T47D (cell line): ENCODE measurements at regions not wholly inside any gene's neighbourhood (a gene's known extent, or its start where the extent isn't known, plus 50 kb on each side); places are given as distances from the start of the nearest gene placed in this dataset.
"Not testable (repeated sequence)": the region's sequence is repeated elsewhere in the genome, so short reads cannot be mapped to it uniquely, and the experiment has no call there.

Source experiments
- DNase-seq, 2 experiments: peaks; one replicate each; pipeline versions ENCODE4 v3.0.0 to v3.0.0-alpha.2; 2011 to 2012; ENCODE audit warnings: low read depth in 1 of 2, low spot score in 1 of 2
- JUND ChIP-seq: IDR thresholded peaks from 2 replicates; pipeline ENCODE4 v1.6.1; 2012; ENCODE audit warnings: low read depth
- in situ Hi-C: cut with HindIII; loops from 2 replicates; pipeline ENCODE4 v1.10.0; 2016; ENCODE audit warnings: low sequenced_read_pairs, low pct_unique_long_range_greater_than_20kb

- no peak for TF ChIP-seq JUND
- in situ Hi-C loops, result no loop called here
- no peak for DNase-seq
Measured at GRCh38 chr1:220942278-220942677, 63.0 kb downstream of the HLX start.

GRCh38 chr1:220942914-220943313, 63.7 kb downstream of the HLX start:
- in situ Hi-C loops, DNase-seq: not testable (repeated sequence)

DNA sequence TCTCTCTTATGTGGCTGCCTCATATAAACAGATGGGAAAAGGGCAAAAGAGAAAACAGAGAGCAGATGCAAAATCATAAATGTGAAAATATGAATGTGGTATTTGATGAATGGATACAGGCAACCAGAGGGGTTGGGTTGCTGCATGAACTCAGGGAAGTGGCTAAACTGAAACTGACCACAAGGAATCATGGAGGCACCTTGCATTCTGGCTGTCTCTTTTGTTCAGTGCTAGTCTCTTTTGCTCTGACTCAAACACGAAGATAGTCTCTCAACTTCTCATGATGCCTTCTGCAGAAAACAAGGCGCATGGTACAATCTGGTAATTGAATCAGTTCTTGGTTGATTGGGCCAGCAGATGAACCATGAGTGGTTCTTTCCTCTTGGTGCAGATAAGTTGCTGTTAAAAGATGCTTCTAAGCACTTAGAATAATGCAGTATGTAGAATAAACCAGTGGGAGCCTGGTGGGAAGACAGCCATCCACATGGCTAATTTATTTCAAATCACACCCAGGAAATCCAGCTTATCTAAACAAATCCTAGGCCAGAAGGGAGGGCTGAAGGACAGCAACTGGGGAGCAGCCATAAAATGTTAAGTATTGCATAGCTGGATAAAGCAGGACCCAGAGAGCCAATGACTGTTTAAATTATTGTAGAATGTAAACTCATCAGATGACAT, 64.2 kb downstream of the HLX start:
- DNase-seq, result no peak

DNA sequence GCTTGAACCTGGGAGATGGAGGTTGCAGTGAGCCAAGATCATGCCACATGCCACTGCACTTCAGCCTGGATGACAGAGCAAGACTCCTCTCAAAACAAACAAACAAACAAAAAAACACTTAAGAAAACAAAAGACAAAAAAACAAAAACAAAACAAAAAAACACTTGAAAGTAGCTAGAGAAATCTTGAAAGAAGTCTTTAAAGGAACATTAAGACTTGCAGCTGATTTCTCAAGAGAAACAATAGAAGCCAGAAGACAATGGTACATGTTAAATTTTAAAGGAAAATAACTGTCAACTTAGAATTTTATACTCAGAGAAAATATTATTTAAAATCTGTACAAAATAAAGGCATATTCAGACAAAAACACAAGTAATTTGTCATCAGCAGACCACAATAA, 71.3 kb downstream of the HLX start:
- no peak for TF ChIP-seq JUND
- no peak for DNase-seq
- in situ Hi-C loops, result no loop called here

More for the DNA sequence above, 64.2 kb downstream of the HLX start:
- in situ Hi-C loops, result no loop called here
- TF ChIP-seq JUND, result no peak

GRCh38 chr1:220952961-220953643, 73.9 kb downstream of the HLX start:
- no peak for DNase-seq
- TF ChIP-seq JUND, result no peak
- in situ Hi-C loops, result no loop called here

DNA sequence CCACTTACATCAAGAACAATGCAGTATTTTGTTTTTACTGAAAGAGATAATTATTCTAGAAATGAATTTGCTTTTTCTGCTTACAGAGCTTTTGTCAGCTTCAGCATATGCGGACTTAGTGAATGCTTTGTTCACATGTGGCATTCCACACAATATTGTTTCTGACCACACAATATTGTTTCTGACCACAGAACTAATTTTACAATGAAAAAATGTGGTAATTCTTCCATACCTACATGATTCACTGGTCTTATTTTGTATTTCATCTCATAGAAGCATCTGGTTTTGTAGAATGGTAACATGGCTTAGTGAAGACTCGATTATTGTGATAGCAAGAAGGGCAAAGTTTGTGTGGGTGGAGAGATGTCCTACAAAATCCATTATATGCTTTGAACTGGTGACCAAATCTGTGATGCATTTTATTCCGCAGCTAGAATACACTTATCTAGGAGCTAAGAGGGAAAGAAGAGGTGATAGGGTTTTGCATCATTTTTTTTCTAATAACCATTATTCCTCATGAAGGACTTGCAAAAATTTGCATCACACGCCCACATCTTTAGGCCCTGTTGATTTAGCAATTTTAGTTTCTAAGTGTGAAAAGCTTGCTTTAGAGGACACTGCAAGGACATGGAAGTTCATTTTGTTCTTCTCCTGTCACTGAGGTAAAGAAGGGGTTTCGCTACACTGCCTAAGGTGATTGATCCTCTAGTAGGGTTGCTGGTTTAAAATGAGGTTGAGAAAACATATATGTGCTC, 75.3 kb downstream of the HLX start:
- DNase-seq, result no peak
- in situ Hi-C loops, result no loop called here
- no peak for TF ChIP-seq JUND

DNA sequence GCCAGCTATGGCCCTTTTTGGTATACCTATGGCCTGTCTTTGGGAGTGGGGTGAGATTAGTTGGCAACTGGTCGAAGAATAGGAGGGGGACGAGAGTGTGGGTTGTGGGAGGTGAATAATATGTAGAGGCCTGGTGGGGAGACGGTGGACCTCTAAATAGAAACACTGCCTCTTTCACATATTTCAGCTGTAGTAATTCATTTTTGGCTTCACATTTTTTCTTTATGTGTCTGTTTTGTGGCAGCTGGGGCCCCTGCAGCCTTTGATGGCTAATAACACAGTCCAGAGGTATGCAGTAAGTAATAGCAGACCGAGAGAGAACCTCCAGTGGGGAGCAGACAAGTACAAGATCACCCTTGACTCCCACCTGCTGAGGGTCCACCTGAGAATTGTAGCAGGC, 75.9 kb downstream of the HLX start:
- DNase-seq, result no peak
- no peak for TF ChIP-seq JUND
- in situ Hi-C loops, result no loop called here

GRCh38 chr1:220956501-220957232, 77.4 kb downstream of the HLX start:
- in situ Hi-C loops, result no loop called here
- no peak for TF ChIP-seq JUND
- DNase-seq, result no peak

DNA sequence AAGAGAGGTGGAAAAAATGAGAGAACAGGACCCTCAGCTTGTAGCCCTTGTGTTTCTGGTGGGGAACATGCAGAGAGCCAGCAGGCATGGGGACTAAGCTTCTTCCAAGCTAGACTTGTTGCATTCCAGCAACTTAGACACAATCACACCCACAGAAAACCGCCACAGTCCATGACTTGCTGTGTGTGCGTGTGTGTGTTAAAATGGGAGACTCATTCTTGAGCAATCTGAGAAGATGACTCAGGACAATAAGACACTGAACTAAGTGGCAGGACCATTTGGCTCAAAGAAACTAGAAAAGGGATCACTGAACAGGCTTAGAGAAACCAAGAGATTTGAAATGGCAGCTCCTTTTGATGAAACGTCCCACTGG, 78.0 kb downstream of the HLX start:
- DNase-seq, result no peak
- in situ Hi-C loops, result no loop called here
- TF ChIP-seq JUND, result no peak

- no peak for TF ChIP-seq JUND
- in situ Hi-C loops, result no loop called here
Measured at GRCh38 chr1:220958234-220958633, 79.0 kb downstream of the HLX start.

DNA sequence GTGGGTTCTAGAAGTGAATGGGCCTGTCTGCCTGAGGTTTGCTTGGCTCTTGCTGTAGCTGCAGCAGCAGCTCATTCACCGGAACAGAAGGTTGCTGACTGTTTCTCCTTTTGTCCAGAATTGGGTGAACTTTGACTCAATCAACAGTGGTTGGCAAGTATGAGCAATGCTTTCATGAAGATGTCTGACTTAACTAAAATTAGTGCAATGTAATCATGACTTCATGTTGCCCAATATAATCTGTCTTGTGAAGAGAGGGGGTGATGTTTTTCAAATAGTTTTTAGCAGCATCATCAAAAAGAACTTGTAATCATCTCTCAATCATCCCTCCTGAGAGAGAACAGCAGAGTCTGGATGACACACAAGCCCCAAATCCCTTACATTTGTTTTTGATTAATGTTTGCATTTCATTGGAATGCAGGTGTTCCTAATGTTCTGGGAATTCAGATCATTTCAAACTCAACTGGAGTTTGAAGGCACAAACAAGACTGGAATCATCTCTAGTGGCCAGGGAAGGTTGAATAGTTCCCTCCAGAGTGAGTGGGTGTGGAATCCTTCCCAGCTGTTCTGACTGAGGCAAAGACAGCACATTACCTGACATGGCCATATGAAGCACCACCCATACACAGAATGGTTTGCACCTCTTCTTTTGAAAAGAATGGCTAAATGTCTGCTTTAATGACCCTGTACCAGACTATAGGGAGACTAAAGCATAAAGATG, 82.9 kb downstream of the HLX start:
- DNase-seq, result no peak
- in situ Hi-C loops, result no loop called here
- TF ChIP-seq JUND, result no peak

More at GRCh38 chr1:220958234-220958633, 79.0 kb downstream of the HLX start:
- DNase-seq, result no peak

- no peak for TF ChIP-seq JUND
- no peak for DNase-seq
- in situ Hi-C loops, result no loop called here
Measured at GRCh38 chr1:220966041-220966440, 86.8 kb downstream of the HLX start.
